ENCODE measurements at regions not wholly inside any gene's neighbourhood (a gene's known extent, or its start where the extent isn't known, plus 50 kb on each side); places are given as distances from the start of the nearest gene placed in this dataset.

GRCh38 chr20:30484009-30484748 lies 773.3 kb upstream of the DEFB115 start:
- Histone ChIP-seq H3K4me3 (ENCODE audit: low read depth in 1 of 2, low read length in 2 of 2) (no peak overlapping the region), H3K36me3 (ENCODE audit: insufficient read depth, low read length) (no peaks in the 10 kb centered on the region), H3K9me3 (ENCODE audit: insufficient read depth, low read length, severe bottlenecking) (peaks cover 41% of the 10 kb centered on the region), H3K4me2 (ENCODE audit: insufficient read depth, low read length) (no peak overlapping the region), H4K20me1 (ENCODE audit: insufficient read depth, low read length) (no peaks in the 10 kb centered on the region), H3K27ac (ENCODE audit: low read length) (no peak overlapping the region), H3K27me3 (ENCODE audit: insufficient read depth, low read length, poor library complexity) (no peaks in the 10 kb centered on the region), H3K4me1 (ENCODE audit: insufficient read depth, low read length) (no peaks in the 10 kb centered on the region), H3K9ac (ENCODE audit: low read depth, low read length) (no peak overlapping the region), H2AFZ (ENCODE audit: low read depth, low read length) (no peak overlapping the region), H3K79me2 (ENCODE audit: insufficient read depth, low read length) (no peaks in the 10 kb centered on the region)
- ATAC-seq (ENCODE audit: insufficient read depth, low read depth) (no peak), DNase-seq (no peak)
- TF ChIP-seq EZH2 (IDR thresholded peaks at IDR 0.05; ENCODE audit: borderline replicate concordance, low read depth, low read length, severe bottlenecking): no peak
- no peak for TF ChIP-seq CTCF (IDR thresholded peaks at IDR 0.05; ENCODE audit: borderline replicate concordance, extremely low read depth, low read length, poor library complexity, severe bottlenecking)

- H3K4me3 ChIP-seq (ENCODE audit: low read depth in 1 of 2, low read length in 2 of 2): no peak overlapping the region
- TF ChIP-seq EZH2 (IDR thresholded peaks at IDR 0.05; ENCODE audit: borderline replicate concordance, low read depth, low read length, severe bottlenecking) (no peak), CTCF (IDR thresholded peaks at IDR 0.05; ENCODE audit: borderline replicate concordance, extremely low read depth, low read length, poor library complexity, severe bottlenecking) (no peak)
- H2AFZ ChIP-seq (ENCODE audit: low read depth, low read length): no peak overlapping the region
- H3K4me1 ChIP-seq (ENCODE audit: insufficient read depth, low read length): no peaks in the 10 kb centered on the region
- peaks cover 43% of the 10 kb centered on the region for H3K9me3 ChIP-seq (ENCODE audit: insufficient read depth, low read length, severe bottlenecking)
- ATAC-seq (ENCODE audit: insufficient read depth, low read depth) (no peak), DNase-seq (no peak)
- no peaks in the 10 kb centered on the region for H3K36me3 ChIP-seq (ENCODE audit: insufficient read depth, low read length)
- no peaks in the 10 kb centered on the region for H3K27me3 ChIP-seq (ENCODE audit: insufficient read depth, low read length, poor library complexity)
- H3K9ac ChIP-seq (ENCODE audit: low read depth, low read length): no peak overlapping the region
- H3K79me2 ChIP-seq (ENCODE audit: insufficient read depth, low read length): no peaks in the 10 kb centered on the region
- H4K20me1 ChIP-seq (ENCODE audit: insufficient read depth, low read length): no peaks in the 10 kb centered on the region
- no peak overlapping the region for H3K4me2 ChIP-seq (ENCODE audit: insufficient read depth, low read length)
- no peak overlapping the region for H3K27ac ChIP-seq (ENCODE audit: low read length)
Measured at GRCh38 chr20:30484749-30485070, 772.8 kb upstream of the DEFB115 start.

- Histone ChIP-seq H3K36me3 (ENCODE audit: insufficient read depth, low read length) (no peaks in the 10 kb centered on the region), H4K20me1 (ENCODE audit: insufficient read depth, low read length) (no peaks in the 10 kb centered on the region), H3K27me3 (ENCODE audit: insufficient read depth, low read length, poor library complexity) (no peaks in the 10 kb centered on the region), H3K9ac (ENCODE audit: low read depth, low read length) (no peak overlapping the region), H3K4me1 (ENCODE audit: insufficient read depth, low read length) (no peaks in the 10 kb centered on the region), H3K27ac (ENCODE audit: low read length) (no peak overlapping the region), H3K4me2 (ENCODE audit: insufficient read depth, low read length) (no peak overlapping the region), H3K79me2 (ENCODE audit: insufficient read depth, low read length) (no peaks in the 10 kb centered on the region), H3K9me3 (ENCODE audit: insufficient read depth, low read length, severe bottlenecking) (peaks cover 45% of the 10 kb centered on the region), H3K4me3 (ENCODE audit: low read depth in 1 of 2, low read length in 2 of 2) (no peak overlapping the region), H2AFZ (ENCODE audit: low read depth, low read length) (no peak overlapping the region)
- TF ChIP-seq EZH2 (IDR thresholded peaks at IDR 0.05; ENCODE audit: borderline replicate concordance, low read depth, low read length, severe bottlenecking): no peak
- TF ChIP-seq CTCF (IDR thresholded peaks at IDR 0.05; ENCODE audit: borderline replicate concordance, extremely low read depth, low read length, poor library complexity, severe bottlenecking): no peak
- ATAC-seq (ENCODE audit: insufficient read depth, low read depth) (no peak), DNase-seq (no peak)
Measured at GRCh38 chr20:30485331-30486102, 771.9 kb upstream of the DEFB115 start.

Measured in DND-41 (cell line).